ENCODE measurements at regions not wholly inside any gene's neighbourhood (a gene's known extent, or its start where the extent isn't known, plus 50 kb on each side); places are given as distances from the start of the nearest gene placed in this dataset.

GRCh38 chr14:62301911-62302310 is 539.7 kb downstream of the SNAPC1 start:
- DNase-seq (no peak), ATAC-seq (peak; percentile 34 to 91)
- intact Hi-C loops (cut with DNase I) = no loop called here

GRCh38 chr14:62303437-62303836 is 541.2 kb downstream of the SNAPC1 start:
- no peak for ATAC-seq
- no peak for DNase-seq
- intact Hi-C loops (cut with DNase I) = no loop called here

- DNase-seq = no peak
- ATAC-seq = no peak
- intact Hi-C loops (cut with DNase I) = no loop called here
Observed at GRCh38 chr14:62304257-62304656, 542.0 kb downstream of the SNAPC1 start.

- no peak for ATAC-seq
- intact Hi-C loops (cut with DNase I) = no loop called here
- no peak for DNase-seq
Observed at GRCh38 chr14:62307844-62308243, 545.6 kb downstream of the SNAPC1 start.

GRCh38 chr14:62308316-62308715 is 546.1 kb downstream of the SNAPC1 start:
- DNase-seq (no peak), ATAC-seq (no peak)
- intact Hi-C loops (cut with DNase I) = no loop called here

- intact Hi-C loops (cut with DNase I) = no loop called here
- DNase-seq (no peak), ATAC-seq (no peak)
Observed at GRCh38 chr14:62308891-62309290, 546.7 kb downstream of the SNAPC1 start.

- intact Hi-C loops (cut with DNase I) = no loop called here
- DNase-seq (no peak), ATAC-seq (no peak)
Observed at GRCh38 chr14:62313212-62313611, 551.0 kb downstream of the SNAPC1 start.

GRCh38 chr14:62314221-62314620 is 552.0 kb downstream of the SNAPC1 start:
- no peak for ATAC-seq
- intact Hi-C loops (cut with DNase I) = no loop called here
- no peak for DNase-seq

- intact Hi-C loops (cut with DNase I) = no loop called here
- ATAC-seq = no peak
- DNase-seq = no peak
Observed at GRCh38 chr14:62314871-62315270, 552.7 kb downstream of the SNAPC1 start.

GRCh38 chr14:62315631-62316030 is 553.4 kb downstream of the SNAPC1 start:
- no peak for ATAC-seq

GRCh38 chr14:62322216-62322615 is 560.0 kb downstream of the SNAPC1 start:
- intact Hi-C loops (cut with DNase I) = no loop called here
- ATAC-seq (no peak), DNase-seq (no peak)

More at GRCh38 chr14:62315631-62316030, 553.4 kb downstream of the SNAPC1 start:
- intact Hi-C loops (cut with DNase I) = no loop called here
- DNase-seq = no peak

- intact Hi-C loops (cut with DNase I) = no loop called here
- DNase-seq (no peak), ATAC-seq (no peak)
Observed at GRCh38 chr14:62329427-62329826, 567.2 kb downstream of the SNAPC1 start.

- ATAC-seq (no peak), DNase-seq (no peak)
- intact Hi-C loops (cut with DNase I) = no loop called here
Observed at GRCh38 chr14:62347562-62348011, 585.4 kb downstream of the SNAPC1 start.

- ATAC-seq (no peak), DNase-seq (no peak)
- intact Hi-C loops (cut with DNase I) = no loop called here
Observed at GRCh38 chr14:62357362-62357761, 595.1 kb downstream of the SNAPC1 start.

- no peak for DNase-seq
- no peak for ATAC-seq
- intact Hi-C loops (cut with DNase I) = no loop called here
Observed at GRCh38 chr14:62364161-62364560, 601.9 kb downstream of the SNAPC1 start.

GRCh38 chr14:62364800-62365280 is 602.6 kb downstream of the SNAPC1 start:
- no peak for DNase-seq
- intact Hi-C loops (cut with DNase I) = no loop called here
- no peak for ATAC-seq

- intact Hi-C loops (cut with DNase I) = no loop called here
- no peak for ATAC-seq
- DNase-seq = no peak
Observed at GRCh38 chr14:62369919-62370560, 607.8 kb downstream of the SNAPC1 start.

- intact Hi-C loops (cut with DNase I) = no loop called here
- ATAC-seq (no peak), DNase-seq (no peak)
Observed at GRCh38 chr14:62373944-62374343, 611.7 kb downstream of the SNAPC1 start.

GRCh38 chr14:62378057-62378456 is 615.8 kb downstream of the SNAPC1 start:
- intact Hi-C loops (cut with DNase I) = no loop called here
- DNase-seq (no peak), ATAC-seq (no peak)

- intact Hi-C loops (cut with DNase I) = no loop called here
- no peak for DNase-seq
- ATAC-seq = no peak
Observed at GRCh38 chr14:62381311-62382070, 619.3 kb downstream of the SNAPC1 start.

GRCh38 chr14:62409169-62409568 is 636.1 kb downstream of the KCNH5 start:
- DNase-seq (no peak), ATAC-seq (no peak)
- intact Hi-C loops (cut with DNase I) = no loop called here
